A549 (cell line): ENCODE measurements at regions not wholly inside any gene's neighbourhood (a gene's known extent, or its start where the extent isn't known, plus 50 kb on each side); places are given as distances from the start of the nearest gene placed in this dataset.

ENCODE experiments used
- ATAC-seq, 2 experiments: fragments of 200-7000 bp in 1 of 2; fragments of >200 bp in 1 of 2; cut with Nextera tagmentation in 1 of 2; cut with Tn5 transposase in 1 of 2; 3 replicates each; pipeline versions ENCODE4 v1.8.0 to v1.9.1; 2018 to 2020; ENCODE audit warnings: mild to moderate bottlenecking in 1 of 2, moderate library complexity in 1 of 2
- CTCF ChIA-PET: fragments of 300-600 bp; sonication (Branson Sonifier 250); formaldehyde crosslinking; extraction: SDS; loops from one replicate; lab custom pipeline; 2021; ENCODE audit warnings: antibody characterized with exemption, inconsistent platforms; lab: Yijun Ruan, JAX
- POLR2A ChIA-PET: fragments of 350-600 bp; formaldehyde crosslinking; extraction: SDS; loops from one replicate; lab custom pipeline; 2021; ENCODE audit warnings: antibody characterized with exemption, inconsistent platforms; lab: Yijun Ruan, JAX
- DNase-seq, 2 experiments: peaks; one replicate each; pipeline versions ENCODE4 v3.0.0 to v3.0.0-alpha.2; 2011 to 2016; ENCODE audit warnings: low read depth in 1 of 2, low spot score in 1 of 2
- FAIRE-seq: peaks from 2 replicates; lab custom pipeline; 2011; peaks lifted over from hg19 to GRCh38; lab: Jason Lieb, UNC
- H3K27ac ChIP-seq, 2 experiments: fragments of >200 bp; sonication (Bioruptor Twin); formaldehyde crosslinking; 3 replicates each; pipeline ENCODE4 v1.5.1; 2016 to 2017
- H3K4me1 ChIP-seq: fragments of >200 bp; sonication (Bioruptor Twin); formaldehyde crosslinking; 3 replicates; pipeline ENCODE4 v1.6.1; 2016
- H3K4me2 ChIP-seq: fragments of >200 bp; sonication (Bioruptor Twin); formaldehyde crosslinking; 3 replicates; pipeline ENCODE4 v1.6.1; 2016
- H3K4me3 ChIP-seq: fragments of >200 bp; sonication (Bioruptor Twin); formaldehyde crosslinking; 3 replicates; pipeline ENCODE4 v1.5.1; 2016
- H3K9me3 ChIP-seq: fragments of >200 bp; sonication (Bioruptor Twin); formaldehyde crosslinking; 3 replicates; pipeline ENCODE4 v1.6.1; 2016
- CHD4 ChIP-seq: fragments of 200-600 bp; sonication (generic); IDR thresholded peaks from 2 replicates; pipeline ENCODE4 v1.6.1; 2016; ENCODE audit warnings: antibody characterized with exemption, mild to moderate bottlenecking, borderline replicate concordance
- EP300 ChIP-seq, 2 experiments: fragments of >200 bp; sonication (Bioruptor Twin); formaldehyde crosslinking; IDR thresholded peaks; 2 replicates in 1 of 2; 3 replicates in 1 of 2; pipeline ENCODE4 v1.6.1; 2016 to 2017
- ESRRA ChIP-seq: fragments of 150-350 bp; IDR thresholded peaks from 2 replicates; pipeline ENCODE4 v1.6.1; 2014; ENCODE audit warnings: mild to moderate bottlenecking, low read length, borderline replicate concordance
- FOSB ChIP-seq: fragments of 250-450 bp; sonication (Bioruptor Pico); IDR thresholded peaks from 2 replicates; pipeline ENCODE4 v1.5.0; 2020; ENCODE audit warnings: mild to moderate bottlenecking, moderate library complexity
- JUNB ChIP-seq: fragments of >200 bp; sonication (Bioruptor Twin); formaldehyde crosslinking; IDR thresholded peaks from 2 replicates; pipeline ENCODE4 v1.6.1; 2016
- MAFK ChIP-seq: fragments of 450-650 bp; IDR thresholded peaks from 2 replicates; pipeline ENCODE4 v1.6.1; 2014; ENCODE audit not compliant: partially characterized antibody
- MYC ChIP-seq: IDR thresholded peaks from 2 replicates; pipeline ENCODE4 v1.6.1; 2012; ENCODE audit warnings: mild to moderate bottlenecking, inconsistent platforms, low read length, improper control_type of control experiment, borderline replicate concordance
- PHF8 ChIP-seq: fragments of 200-600 bp; sonication (generic); IDR thresholded peaks from 2 replicates; pipeline ENCODE4 v1.6.1; 2016; ENCODE audit warnings: low read depth, mild to moderate bottlenecking, antibody characterized with exemption, moderate library complexity, borderline replicate concordance
- RARB ChIP-seq: fragments of 250-450 bp; sonication (Bioruptor Pico); IDR thresholded peaks from 2 replicates; pipeline ENCODE4 v1.8.0; 2021; ENCODE audit warnings: mild to moderate bottlenecking, moderate library complexity
- RCOR1 ChIP-seq: fragments of 150-350 bp; IDR thresholded peaks from 2 replicates; pipeline ENCODE4 v1.6.1; 2014; ENCODE audit warnings: antibody characterized with exemption, low read length, low read depth
- RFX5 ChIP-seq: fragments of 450-650 bp; IDR thresholded peaks from 2 replicates; pipeline ENCODE4 v1.7.1; 2014; ENCODE audit warnings: antibody characterized with exemption, mild to moderate bottlenecking, moderate library complexity
- RNF2 ChIP-seq: fragments of 200-600 bp; sonication (generic); IDR thresholded peaks from 2 replicates; pipeline ENCODE4 v1.6.1; 2016; ENCODE audit warnings: low read depth, mild to moderate bottlenecking, antibody characterized with exemption, moderate library complexity, borderline replicate concordance
- TFCP2L1 ChIP-seq: fragments of 250-450 bp; sonication (Bioruptor Pico); IDR thresholded peaks from 2 replicates; pipeline ENCODE4 v1.5.0; 2021; ENCODE audit warnings: mild to moderate bottlenecking
- TP53 ChIP-seq: fragments of 250-450 bp; sonication (Bioruptor Pico); IDR thresholded peaks from 2 replicates; pipeline ENCODE4 v1.5.0; 2021; ENCODE audit warnings: mild to moderate bottlenecking, moderate library complexity
- USF2 ChIP-seq: fragments of 450-650 bp; IDR thresholded peaks from 2 replicates; pipeline ENCODE4 v1.6.1; 2014; ENCODE audit warnings: antibody characterized with exemption
- ZC3H11A ChIP-seq: fragments of 450-650 bp; IDR thresholded peaks from 2 replicates; pipeline ENCODE4 v1.6.1; 2014; ENCODE audit warnings: antibody characterized with exemption, mild to moderate bottlenecking
- ZFP36 ChIP-seq: fragments of 450-650 bp; IDR thresholded peaks from 2 replicates; pipeline ENCODE4 v1.6.1; 2014; ENCODE audit warnings: borderline replicate concordance; ENCODE audit not compliant: partially characterized antibody
- ZNF302 ChIP-seq: fragments of 250-450 bp; sonication (Bioruptor Pico); IDR thresholded peaks from 2 replicates; pipeline ENCODE4 v1.9.0; 2021; ENCODE audit warnings: inconsistent platforms, mild to moderate bottlenecking, moderate library complexity
- WGBS: methylation state at CpG from one replicate; pipeline ENCODE4 v1.1.6; 2017; ENCODE audit errors: missing lambda C conversion rate; 5-methylcytosine and 5-hydroxymethylcytosine counted together
- TF ChIP-seq, protein P1 (sequence below): fragments of >200 bp; sonication (Bioruptor Twin); formaldehyde crosslinking; IDR thresholded peaks from 3 replicates; pipeline ENCODE4 v1.5.1; 2016
- TF ChIP-seq, protein P2 (sequence below): fragments of >200 bp; sonication (Bioruptor Twin); formaldehyde crosslinking; IDR thresholded peaks from 2 replicates; pipeline ENCODE4 v1.6.1; 2016
- TF ChIP-seq, protein P3 (sequence below): fragments of >200 bp; sonication (Bioruptor Twin); formaldehyde crosslinking; IDR thresholded peaks from 3 replicates; pipeline ENCODE4 v1.6.1; 2016

DNA sequence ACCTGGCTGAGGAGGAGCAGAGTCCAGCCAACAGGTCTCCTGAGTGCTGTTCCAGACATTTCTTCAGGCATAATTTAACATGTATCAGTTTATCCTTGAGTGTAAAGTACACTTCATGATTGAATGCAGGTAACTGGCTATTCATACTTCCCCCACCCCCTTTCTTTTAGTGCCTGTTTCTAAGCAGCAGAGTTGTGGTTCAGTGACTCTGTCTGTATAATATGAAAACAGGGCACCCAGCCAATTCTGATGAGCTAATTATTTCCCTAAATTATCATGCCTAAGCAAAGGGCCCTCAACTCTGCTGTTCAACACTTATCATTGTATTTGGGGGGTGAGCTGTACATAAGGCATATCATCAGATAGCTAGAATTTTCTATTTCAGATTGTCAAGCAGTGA lies 51.9 kb upstream of the ZSWIM6 start:
- Histone ChIP-seq H3K4me3 (no peak overlapping the region), H3K27ac (no peak overlapping the region), H3K9me3 (no peaks in the 10 kb centered on the region), H3K4me2 (peak overlapping the region; percentile 19; the same call in 2 of the 3 replicates), H3K4me1 (peaks cover 29% of the 10 kb centered on the region)
- TF ChIP-seq, protein P1, sequence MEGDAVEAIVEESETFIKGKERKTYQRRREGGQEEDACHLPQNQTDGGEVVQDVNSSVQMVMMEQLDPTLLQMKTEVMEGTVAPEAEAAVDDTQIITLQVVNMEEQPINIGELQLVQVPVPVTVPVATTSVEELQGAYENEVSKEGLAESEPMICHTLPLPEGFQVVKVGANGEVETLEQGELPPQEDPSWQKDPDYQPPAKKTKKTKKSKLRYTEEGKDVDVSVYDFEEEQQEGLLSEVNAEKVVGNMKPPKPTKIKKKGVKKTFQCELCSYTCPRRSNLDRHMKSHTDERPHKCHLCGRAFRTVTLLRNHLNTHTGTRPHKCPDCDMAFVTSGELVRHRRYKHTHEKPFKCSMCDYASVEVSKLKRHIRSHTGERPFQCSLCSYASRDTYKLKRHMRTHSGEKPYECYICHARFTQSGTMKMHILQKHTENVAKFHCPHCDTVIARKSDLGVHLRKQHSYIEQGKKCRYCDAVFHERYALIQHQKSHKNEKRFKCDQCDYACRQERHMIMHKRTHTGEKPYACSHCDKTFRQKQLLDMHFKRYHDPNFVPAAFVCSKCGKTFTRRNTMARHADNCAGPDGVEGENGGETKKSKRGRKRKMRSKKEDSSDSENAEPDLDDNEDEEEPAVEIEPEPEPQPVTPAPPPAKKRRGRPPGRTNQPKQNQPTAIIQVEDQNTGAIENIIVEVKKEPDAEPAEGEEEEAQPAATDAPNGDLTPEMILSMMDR = no peak
- TF ChIP-seq USF2 (no peak), ESRRA (no peak), TP53 (no peak), RNF2 (no peak), EP300 (IDR thresholded peaks at IDR 0.05) (no peak), RFX5 (no peak), JUNB (no peak)
- TF ChIP-seq, protein P2, sequence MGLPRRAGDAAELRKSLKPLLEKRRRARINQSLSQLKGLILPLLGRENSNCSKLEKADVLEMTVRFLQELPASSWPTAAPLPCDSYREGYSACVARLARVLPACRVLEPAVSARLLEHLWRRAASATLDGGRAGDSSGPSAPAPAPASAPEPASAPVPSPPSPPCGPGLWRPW = no peak
- TF ChIP-seq, protein P3, sequence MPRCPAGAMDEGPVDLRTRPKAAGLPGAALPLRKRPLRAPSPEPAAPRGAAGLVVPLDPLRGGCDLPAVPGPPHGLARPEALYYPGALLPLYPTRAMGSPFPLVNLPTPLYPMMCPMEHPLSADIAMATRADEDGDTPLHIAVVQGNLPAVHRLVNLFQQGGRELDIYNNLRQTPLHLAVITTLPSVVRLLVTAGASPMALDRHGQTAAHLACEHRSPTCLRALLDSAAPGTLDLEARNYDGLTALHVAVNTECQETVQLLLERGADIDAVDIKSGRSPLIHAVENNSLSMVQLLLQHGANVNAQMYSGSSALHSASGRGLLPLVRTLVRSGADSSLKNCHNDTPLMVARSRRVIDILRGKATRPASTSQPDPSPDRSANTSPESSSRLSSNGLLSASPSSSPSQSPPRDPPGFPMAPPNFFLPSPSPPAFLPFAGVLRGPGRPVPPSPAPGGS = no peak
- ChIA-PET POLR2A (no interaction called here), CTCF (interaction anchor here (1.8 kb wide), 1 partner anchor 51 kb away, joined by 5 read pairs; no protein-coding TSS in a partner anchor)
- FAIRE-seq (no peak), ATAC-seq (no peak; a peak in 1 of 6 replicates), DNase-seq (no peak)

- no peak for FAIRE-seq
- peak in 1 of 2 experiments; percentile 15; a peak in 1 of 6 replicates for ATAC-seq
- Histone ChIP-seq H3K4me3 (no peak overlapping the region), H3K9me3 (no peaks in the 10 kb centered on the region), H3K27ac (no peak overlapping the region), H3K4me2 (peak overlapping the region; percentile 19; the same call in 1 of the 3 replicates), H3K4me1 (peaks cover 23% of the 10 kb centered on the region)
- CTCF ChIA-PET = interaction anchor here (0.7 to 1.8 kb wide), 2 partner anchors 16 to 50 kb away, joined by 3 to 5 read pairs; no protein-coding TSS in a partner anchor
- TF ChIP-seq TFCP2L1 (CRISPR knock-in tag) (no peak), RARB (no peak), ESRRA (no peak), ZNF302 (CRISPR knock-in tag) (no peak), ZC3H11A (no peak), RCOR1 (no peak), PHF8 (no peak), CHD4 (no peak), FOSB (CRISPR knock-in tag) (no peak), MYC (no peak), MAFK (no peak), ZFP36 (no peak)
- POLR2A ChIA-PET = no interaction called here
- no peak for DNase-seq
- 58% methylated on average over 2 of the region's 2 CpGs for WGBS
These were observed 51.2 kb upstream of the ZSWIM6 start for GRCh38 chr5:61280761-61281427.
